GM12874 (cell line): ENCODE measurements at regions not wholly inside any gene's neighbourhood (a gene's known extent, or its start where the extent isn't known, plus 50 kb on each side); places are given as distances from the start of the nearest gene placed in this dataset.

Experiments used
- CTCF ChIP-seq: IDR thresholded peaks from 2 replicates; pipeline ENCODE4 v1.5.1; 2011; ENCODE audit warnings: low read depth, mild to moderate bottlenecking, control low read depth, low read length, moderate library complexity; ENCODE audit not compliant: insufficient read depth

- TF ChIP-seq CTCF, result no peak
Observed at GRCh38 chr5:102596951-102597350, 98.2 kb upstream of the SLCO6A1 start.

GRCh38 chr5:102599289-102599688, 100.5 kb upstream of the SLCO6A1 start:
- no peak for TF ChIP-seq CTCF

GRCh38 chr5:102600964-102601363, 102.2 kb upstream of the SLCO6A1 start:
- TF ChIP-seq CTCF, result no peak

- no peak for TF ChIP-seq CTCF
Observed at GRCh38 chr5:102603670-102604069, 104.9 kb upstream of the SLCO6A1 start.

GRCh38 chr5:102608414-102608813, 109.6 kb upstream of the SLCO6A1 start:
- TF ChIP-seq CTCF, result no peak

GRCh38 chr5:102611312-102611711, 112.5 kb upstream of the SLCO6A1 start:
- TF ChIP-seq CTCF, result no peak

GRCh38 chr5:102613661-102614060, 114.9 kb upstream of the SLCO6A1 start:
- TF ChIP-seq CTCF, result no peak
